HG03135 (cell line): ENCODE measurements at regions not wholly inside any gene's neighbourhood (a gene's known extent, or its start where the extent isn't known, plus 50 kb on each side); places are given as distances from the start of the nearest gene placed in this dataset.
"Not testable (repeated sequence)": the region's sequence is repeated elsewhere in the genome, so short reads cannot be mapped to it uniquely, and the experiment has no call there.

Experiments used
- ATAC-seq: cut with Tn5 transposase; IDR thresholded peaks from one replicate; pipeline ENCODE4 v1.9.1; 2021; ENCODE audit warnings: mild to moderate bottlenecking, moderate library complexity; ENCODE audit not compliant: unreplicated experiment

DNA sequence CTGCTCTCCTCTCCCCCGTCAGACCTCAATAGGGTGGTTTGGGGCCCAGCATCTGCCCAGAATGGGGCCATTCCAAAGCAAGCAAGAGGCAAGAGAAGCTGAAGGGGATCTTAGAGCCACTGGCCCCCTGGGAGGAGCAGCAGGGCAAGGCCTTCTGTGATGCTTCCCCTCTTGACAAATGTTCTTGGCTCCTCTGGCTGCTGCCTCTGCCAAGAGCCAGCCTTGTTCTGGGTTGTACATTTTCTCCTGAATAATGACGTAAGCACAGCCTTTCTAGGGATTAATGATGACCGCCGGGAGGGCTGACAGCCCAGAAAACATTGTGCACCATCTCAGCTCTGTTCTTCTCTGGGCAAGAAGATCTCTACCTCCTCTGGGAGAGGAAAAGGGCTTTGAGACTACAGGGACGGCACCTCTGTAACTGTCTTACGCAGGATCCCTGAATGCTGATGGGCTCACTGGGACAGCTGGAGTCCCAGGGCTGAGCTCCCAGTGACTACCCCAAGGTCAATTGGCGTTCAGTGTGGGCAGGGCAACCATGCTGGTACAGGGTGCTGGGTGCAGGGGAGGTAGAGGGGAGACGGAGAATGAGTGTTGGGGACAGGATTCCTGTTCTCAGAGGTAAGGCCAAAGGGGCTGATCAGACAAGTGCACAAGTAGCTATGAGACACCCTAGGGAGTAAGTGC is 253.3 kb downstream of the FAM43A start:
- ATAC-seq = no peak

DNA sequence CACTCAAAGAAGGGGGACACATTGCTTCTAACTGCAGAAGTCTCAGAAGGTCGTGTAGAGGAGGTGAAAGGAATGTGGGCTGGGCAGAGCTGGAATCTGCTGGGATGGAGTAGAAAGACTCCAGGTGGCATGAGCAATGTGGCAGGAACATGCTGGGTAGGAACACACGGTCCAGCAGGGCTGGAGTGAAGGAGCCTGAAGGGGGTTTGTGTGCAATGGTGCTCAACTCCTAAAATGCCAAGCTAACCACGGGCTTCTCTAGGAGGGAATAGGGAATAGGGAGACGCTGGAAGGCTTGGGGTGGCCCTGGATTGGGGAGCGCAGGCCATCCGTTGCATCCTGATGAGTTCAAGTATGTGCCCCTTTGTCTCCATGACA is 253.8 kb downstream of the FAM43A start:
- no peak for ATAC-seq

DNA sequence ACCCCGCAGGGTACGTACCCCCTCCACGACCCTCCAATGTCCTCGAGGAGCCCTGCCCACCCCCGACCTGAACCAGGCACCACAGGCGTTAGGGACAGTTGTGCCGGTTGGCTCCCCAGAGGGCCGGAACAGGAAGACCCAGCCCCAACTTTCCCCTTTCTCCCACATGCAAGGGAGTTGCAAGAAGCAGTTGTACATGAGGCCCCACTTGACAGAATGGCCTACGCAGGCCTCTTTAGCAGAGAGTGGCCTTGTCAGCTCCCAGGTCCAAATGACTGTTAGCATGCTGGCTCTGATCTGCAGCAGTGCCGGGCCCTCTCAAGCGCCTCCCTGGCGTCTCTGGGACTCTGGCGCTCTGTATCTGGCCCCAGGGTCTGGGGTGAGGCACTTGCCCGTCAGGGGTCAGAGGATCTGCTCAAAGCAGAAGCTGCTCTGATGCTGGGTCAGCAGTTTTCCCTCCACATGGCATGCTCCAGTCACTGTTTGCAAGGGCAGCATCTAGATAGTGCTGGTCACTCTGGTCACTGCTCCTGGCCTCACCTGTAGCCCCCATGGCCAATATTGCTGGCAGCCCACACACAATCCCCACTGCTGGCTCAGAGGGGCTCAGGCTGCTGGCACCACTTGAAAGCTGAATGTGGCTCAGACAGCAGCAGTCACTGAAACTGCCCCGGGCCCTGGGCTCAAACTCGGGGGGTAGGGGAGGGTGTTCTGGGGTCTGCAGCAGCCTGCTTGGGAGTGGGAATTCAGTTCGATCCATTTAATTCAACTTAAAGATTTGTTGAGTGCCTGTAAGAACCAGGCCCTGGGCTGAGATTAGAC is 254.5 kb downstream of the FAM43A start:
- ATAC-seq = no peak

DNA sequence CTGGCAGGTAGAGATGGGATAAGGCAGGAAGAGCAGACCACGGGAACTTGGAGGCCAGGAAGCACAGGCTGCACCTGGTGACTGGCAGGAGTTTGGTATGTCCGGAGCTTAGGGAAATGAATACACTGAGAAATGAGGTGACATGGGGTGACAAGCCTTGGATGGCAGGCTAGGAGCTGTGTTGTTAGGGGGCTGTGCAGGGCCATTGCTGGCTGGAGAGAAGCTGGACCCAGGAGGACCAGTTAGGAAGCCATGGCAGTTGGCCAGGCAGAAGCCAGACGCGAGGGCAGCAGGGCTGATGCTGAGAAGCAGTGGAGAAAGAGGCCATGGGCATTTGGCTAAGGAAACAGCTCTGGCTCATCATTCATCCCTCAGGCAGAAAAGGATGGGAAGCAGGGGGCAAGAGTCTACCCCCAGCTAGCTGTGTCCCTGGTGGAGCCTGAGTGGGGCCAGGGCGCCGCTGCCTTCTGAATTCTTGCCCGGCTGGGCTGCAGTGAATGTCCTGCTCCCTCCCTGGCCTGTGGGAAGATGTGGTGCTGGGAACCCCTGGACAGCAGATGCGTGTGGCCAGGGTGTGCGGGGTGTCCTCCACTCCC is 255.8 kb downstream of the FAM43A start:
- no peak for ATAC-seq

DNA sequence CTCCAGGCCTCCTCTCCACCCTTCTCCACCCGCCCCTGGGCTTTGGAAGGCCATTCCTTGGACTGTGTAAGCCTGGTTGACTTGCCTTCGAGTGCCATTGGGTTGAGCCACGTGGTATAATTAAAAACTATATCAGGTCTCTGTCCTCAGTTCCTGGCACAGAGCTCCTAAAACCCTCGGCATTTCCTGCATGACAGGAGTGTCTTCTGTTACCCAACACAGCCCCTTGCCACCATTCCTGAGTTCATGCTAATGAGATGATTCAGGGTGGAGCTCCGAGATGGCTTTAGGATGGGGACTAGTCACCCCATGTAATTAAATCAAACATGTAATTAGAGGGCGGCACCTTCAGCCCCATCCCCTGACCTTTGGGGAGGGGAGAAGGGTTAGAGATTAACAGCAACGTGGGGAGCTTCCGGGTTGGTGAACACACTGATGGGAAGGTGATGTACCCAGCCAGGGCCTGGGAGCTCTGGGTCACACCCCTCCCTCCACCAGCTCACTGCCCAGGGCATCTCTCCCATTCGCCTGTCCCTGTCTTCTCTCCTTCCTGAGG is 256.4 kb downstream of the FAM43A start:
- ATAC-seq = no peak

DNA sequence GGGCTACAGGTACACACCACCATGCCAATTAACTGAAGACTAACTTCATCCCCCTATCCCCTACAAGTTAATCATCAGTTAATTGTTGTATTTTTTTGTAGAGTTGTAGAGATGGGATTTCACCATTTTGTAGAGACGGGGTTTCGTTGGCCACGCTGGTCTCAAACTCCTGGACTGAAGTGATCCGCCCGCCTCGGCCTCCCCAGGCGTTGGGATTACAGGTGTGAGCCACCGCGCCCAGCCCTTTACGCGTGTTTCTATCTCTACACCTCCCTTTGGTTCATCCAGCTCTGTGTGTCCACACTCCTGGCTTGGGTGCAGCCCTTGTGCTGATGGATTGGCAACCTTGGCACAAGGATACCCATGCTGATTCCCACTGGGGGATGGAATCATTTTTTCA is 258.8 kb downstream of the FAM43A start:
- no peak for ATAC-seq

DNA sequence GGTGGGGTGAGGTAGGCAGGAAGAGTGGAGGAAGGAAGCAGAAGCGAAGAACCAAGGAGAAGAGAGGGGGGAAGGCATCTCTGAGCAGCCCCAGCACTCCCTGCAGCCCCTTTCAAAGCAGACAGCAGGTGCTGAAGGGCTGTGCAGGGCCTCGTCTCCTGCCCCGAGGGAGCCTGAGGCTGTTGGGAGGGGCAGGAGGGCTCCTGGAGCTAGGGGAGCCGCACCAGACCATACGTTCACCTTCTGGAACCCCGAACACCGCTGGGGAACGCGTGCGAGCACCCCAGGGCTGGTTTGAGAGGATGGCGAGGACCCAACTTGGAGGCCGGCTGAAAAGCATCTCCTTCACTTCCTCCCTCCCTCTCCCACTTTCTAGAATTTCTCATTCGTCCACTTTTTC is 259.8 kb downstream of the FAM43A start:
- no peak for ATAC-seq

DNA sequence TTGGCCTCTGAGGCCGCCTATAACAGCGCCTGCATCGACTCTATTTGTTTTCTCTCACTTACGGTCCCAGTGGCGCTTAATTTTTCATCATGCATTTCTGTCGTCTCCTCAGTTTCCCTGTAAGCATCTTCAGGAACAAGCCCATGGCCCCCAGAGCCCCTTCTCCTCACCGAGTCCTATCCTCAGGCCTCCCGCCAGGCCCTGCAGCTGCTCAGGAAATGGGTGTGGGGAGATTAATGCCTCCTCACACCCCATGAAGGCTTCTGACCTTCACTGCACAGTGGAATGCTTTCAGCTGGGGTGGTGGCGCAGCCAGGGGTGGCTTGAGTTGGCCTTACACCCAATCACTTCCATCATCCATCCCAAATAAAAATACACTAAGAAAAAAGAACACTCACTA is 260.4 kb downstream of the FAM43A start:
- ATAC-seq = no peak

DNA sequence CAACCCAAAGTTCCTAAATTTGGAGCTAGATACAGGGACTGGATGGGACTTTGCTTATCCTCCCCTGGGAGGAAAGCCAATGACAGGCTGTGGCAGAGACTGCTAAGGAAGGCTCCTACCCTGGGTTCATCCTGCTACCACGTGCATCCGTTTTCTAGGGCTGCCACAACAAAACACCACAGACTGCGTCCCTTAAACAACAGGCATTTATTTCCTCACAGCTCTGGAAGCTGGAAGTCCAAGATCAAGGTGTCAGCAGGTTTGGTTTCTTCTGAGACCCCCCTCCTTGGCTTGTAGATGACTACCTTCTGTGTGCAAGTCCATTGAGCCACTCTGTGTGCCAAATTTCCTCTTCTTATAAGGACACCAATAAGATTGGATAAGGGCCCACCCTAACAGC is 263.9 kb downstream of the FAM43A start:
- ATAC-seq = no peak

DNA sequence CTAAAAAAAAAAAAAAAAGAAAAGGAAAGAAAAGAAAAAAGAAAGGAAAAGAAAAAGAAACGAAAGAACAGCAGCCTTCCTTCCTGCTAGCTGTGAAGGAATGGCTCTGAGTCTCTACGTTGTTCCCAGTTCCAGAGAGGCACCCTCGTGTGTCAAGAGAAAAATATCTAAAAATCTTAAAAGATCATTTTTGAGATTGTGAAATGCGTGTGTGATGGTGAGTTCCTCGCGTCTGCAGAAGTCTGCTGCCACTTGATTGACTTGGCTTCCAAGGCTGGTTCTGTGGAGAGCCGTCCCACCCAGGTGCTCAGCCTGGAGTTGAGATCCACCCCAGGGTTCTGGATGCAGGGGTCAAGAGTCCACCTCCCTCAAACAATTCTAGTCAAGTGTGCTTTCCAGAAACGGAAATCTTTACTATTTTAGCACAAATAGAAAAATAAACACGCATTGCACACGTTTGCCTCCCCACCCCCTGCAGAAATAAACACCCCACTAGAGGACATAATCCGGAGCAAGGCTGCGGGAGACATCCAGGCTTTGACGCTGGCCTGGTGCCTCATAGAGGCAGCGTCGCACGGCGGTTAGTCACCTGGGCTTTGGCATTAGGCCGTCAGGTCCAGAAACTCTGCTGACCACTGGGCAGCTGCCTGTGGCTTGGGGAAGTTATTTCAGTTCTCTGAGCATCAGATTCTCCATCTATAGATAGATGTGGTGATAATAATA is 265.4 kb downstream of the FAM43A start:
- ATAC-seq = no peak

DNA sequence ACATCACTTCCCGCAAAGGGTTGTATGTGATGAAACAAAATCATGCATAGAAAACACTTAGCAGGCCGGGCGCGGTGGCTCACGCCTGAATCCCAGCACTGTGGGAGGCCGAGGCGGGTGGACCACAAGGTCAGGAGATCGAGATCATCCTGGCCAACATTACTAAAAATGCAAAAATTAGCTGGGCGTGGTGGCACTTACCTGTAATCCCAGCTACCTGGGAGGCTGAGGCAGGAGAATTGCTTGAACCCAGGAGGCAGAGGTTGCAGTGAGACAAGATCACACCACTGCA is 265.9 kb downstream of the FAM43A start:
- ATAC-seq = not testable (repeated sequence)

DNA sequence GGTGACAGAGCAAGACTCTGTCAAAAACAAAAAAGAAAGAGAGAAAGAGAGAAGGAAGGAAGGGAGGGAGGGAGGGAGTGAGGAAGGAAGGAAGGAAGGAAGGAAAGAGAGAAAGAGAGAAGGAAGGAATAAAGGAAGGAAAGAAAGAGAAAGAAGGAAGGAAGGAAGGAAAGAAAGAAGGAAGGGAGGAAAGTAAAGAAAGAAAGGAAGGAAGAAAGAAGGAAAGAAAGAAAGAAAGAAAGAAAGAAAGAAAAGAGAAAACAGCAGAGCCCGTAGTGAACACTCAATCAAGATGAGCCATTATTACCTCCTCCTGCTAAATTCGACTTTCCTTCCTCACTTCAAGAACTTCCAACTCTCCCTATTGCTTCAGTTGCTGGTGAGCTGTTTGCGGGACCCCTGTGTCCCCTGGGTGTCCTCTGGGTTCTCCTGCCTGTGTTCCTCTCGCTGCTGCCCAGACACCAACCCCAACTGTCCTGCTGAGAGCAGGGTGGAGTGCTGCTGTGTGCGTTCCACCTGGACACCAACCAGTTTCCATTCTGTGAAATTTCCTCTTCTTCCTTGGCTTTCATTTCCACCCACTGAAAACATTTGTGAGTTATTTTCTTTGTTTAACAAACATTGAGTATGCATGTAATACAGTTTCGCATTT is 266.4 kb downstream of the FAM43A start:
- ATAC-seq = no peak

DNA sequence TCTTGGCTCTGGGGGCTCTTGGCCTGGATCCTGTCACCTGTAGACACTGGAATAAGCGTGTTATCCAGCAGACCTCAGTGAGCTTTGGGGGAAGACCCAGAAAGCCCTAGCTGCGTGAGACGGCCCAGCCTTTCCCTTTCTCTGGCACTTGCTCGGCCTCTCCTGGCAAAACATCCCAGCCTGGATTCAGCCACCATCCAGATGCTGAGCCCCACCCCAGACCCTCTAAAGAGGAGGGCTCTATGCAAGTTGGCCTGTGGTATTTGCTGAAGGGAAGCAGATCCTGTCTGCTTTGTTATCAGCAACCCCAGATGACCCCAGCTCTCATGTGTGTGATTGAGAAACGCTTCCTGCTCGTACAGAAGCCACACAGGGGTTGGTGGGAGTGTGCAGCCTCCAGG is 267.2 kb downstream of the FAM43A start:
- no peak for ATAC-seq

DNA sequence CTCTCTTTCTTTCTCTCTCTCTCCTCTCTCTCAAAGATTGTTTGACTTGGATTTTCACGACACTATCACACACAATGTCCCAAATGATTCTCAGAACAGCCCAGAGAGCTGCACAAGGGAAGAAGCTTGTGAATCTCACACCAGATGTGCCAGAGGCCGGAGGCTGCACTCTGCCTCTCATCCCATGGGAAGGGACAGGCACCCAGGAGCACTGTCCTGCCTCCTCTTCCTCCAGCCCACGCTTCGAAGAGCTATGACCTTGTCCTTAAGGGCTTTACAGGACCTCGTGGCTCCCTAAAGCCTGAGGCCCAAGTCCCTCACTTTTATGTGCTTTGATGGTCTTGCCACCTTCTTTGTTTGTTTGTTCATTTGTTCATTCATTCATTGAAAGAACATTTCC is 267.6 kb downstream of the FAM43A start:
- ATAC-seq = no peak

DNA sequence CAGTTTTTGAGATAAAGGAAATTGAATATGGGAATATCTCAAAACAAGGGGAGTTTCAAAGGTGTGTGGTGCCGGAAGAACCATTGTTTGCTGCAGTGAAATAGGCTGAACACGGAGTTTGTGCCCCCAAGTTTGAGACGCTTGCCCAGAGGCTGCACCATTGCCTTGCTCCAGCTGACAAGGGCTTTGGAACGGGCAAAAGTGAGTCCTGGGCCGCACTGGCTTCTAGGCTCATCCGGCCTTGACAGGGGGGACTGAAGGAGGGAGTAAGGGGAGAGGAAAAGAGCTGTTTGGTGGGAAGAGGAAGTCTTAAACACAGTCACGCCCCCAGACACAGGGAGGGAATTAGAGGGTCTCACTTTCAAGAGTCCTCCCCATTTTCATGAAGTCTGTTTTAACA is 269.9 kb downstream of the FAM43A start:
- no peak for ATAC-seq

DNA sequence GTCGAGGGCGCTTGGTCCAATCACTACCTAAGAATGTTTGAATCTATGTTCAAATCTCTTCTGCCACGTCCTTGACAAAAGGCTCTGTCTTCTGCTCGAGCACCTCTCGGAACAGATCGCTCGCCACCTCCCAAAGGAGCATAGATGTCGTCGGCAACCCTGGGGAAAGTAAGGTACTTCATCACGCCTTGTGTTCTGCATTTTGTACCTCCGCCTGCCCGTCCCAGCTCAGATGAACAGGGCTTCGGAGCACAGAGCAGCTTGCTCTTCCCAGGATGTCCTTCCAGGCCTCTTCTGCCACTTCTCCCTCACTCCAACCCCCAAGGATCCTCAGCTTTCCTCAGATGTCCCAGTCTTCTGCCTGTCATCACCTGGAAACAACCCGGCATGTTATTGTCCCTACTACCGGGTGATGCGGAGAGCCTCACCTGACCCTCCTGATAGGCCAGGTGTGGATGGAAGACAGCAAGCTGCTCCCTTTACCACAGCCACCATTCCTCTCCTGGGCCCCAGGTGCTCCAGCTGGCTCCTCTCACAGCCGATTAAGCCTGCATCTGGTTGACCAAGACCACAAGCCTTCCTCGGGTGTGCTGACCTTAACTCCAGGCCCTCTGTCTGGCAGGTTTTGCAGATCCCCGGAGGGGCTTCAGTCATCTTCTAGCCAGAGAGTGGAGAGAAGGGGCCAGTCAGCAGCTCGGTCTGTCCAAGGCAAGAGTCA is 270.5 kb downstream of the FAM43A start:
- ATAC-seq = no peak

DNA sequence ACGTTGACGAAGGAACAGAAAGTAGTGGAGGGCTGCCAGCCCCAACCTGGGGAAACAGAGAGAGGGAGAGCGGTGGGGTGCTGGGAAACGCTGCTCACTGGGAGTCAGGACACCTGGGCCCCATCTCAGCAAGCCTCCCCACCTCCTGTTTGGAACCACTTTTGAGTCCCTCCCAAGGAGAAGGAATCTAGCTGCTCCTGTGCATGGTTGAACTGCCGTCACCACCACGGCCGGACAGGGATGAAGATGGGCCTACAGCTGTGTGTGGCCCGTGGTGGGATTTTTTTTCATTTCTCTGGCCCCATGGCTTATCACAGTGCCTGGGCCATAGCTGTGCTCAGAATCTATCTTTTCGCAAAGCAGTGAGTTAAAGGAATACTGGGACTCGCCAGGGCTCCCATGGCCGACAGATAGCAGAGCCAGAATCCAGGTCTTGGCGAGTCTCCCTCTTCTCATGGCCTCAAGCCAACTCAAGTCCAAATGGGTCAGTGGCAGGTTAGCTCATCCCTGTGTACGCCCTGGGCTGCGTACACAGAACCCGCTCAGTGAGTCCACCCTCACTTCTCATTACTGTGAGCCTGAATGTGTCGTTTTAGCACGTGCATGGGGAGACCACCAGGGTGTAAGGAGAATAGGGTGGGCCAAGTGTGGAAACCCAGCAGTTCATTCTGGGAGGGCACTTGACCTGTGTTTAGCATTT is 271.2 kb downstream of the FAM43A start:
- no peak for ATAC-seq

DNA sequence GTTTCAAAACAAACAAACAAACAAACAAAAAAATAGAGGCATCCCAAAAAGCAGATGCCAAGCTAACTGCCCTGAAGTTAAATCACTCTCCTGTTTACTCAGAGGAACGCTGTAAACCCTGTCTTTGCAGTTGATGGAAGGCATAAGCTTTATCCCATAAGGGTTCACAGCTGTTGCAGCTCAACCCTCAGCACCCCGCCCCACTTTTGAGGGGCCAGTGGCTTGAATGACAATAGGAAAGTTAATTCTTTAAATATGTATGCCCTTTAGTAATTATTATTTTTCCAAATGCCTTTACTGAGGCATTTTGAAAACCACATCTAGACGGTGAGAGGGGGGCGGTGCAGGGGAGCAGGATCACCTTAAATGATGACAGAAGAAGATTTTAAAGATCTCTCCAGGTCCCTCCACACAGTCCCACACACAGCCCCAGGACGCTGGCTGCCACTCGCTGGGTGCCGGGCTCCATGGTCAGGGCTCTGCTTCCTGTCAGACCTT is 272.1 kb downstream of the FAM43A start:
- no peak for ATAC-seq

DNA sequence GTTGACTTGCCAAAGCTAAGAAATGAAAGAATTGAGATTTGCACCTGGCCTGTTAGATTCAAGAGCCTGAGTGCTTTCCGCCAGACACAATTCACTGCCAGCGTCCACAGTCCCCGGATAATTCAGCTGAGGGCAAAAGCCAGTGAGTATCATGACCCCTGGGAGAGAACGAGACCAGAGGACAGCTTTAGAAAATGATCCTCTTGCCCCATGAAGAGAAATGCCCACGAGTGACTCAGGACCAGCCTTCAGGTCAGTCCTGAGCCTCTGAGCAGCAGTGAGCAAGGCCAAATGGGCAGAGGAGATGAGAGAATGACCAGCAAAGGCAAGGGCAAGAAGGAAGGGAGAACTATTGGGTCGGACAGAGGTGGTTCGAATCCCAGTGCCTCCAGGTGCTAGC is 273.5 kb downstream of the FAM43A start:
- ATAC-seq = no peak

DNA sequence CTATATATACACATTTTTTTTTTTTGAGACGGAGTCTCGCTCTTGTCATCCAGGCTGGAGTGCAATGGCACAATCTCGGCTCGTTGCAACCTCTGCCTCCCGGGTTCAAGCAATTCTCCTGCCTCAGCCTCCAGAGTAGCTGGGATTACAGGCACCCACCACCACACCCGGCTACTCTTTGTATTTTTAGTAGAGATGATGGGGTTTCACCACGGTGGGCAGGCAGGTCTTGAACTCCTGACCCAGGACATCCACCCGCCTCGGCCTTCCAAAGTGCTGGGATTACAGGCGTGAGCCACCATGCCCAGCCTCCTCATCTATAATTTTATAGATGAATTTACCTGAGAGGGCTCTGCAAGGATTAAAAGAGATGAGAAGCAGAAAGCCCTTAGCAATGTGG is 274.0 kb downstream of the FAM43A start:
- ATAC-seq = not testable (repeated sequence)
